HG02798 (cell line): ENCODE measurements at regions not wholly inside any gene's neighbourhood (a gene's known extent, or its start where the extent isn't known, plus 50 kb on each side); places are given as distances from the start of the nearest gene placed in this dataset.
"Not testable (repeated sequence)": the region's sequence is repeated elsewhere in the genome, so short reads cannot be mapped to it uniquely, and the experiment has no call there.

Experiments
- ATAC-seq: cut with Tn5 transposase; IDR thresholded peaks from one replicate; pipeline ENCODE4 v1.9.1; 2021; ENCODE audit warnings: mild to moderate bottlenecking; ENCODE audit not compliant: unreplicated experiment, poor library complexity

DNA sequence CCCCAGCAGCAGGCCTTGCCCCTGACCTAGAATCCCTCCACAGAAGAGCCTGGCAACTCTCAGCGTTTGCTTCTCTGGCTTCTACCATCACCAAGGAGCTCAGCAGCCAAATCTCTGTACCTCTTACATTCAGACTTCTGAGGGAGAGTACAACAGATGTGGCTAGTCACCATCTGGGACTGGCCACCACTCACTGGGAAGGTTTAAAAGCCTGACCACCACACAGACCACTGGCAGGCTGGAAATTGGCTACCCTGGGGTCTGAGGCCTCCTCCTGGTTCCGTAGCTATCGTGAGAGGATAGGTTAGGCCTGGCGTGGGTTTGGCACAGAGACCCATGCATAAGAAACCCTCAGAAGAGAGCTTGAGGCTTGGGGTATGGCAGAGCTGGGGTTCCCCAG, 478.5 kb upstream of the CADM1 start:
- no peak for ATAC-seq

DNA sequence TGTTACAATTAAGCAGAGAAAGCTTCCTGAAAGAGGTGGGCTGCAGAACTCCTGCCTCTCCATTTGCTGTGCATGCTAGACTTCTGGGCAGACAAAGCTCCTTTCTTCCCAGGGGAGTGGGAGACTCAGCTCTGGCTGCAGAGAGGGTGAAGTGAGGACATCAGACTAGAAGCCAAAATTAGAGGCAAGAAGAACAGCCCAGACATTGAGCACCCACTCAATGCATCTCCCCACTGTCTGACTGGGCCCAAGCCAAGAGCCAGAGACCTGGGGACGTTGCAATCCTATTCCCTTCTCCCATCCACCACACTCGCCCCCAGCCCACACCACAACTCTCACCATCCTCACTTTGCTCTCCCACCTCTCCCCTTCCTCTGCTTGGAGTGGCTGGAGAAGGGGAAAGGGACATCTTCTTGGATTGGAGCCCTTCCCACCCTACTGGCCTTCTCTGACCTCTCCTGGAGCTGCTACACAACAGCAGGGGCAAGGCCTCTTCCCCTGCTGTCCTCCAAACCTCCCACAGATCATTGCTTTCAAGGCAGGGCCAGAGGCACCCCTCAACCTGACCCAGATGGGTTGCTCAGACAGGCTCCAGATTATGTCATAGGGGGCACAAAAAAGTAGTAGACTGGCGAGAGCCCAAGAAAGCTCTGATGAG, 477.7 kb upstream of the CADM1 start:
- ATAC-seq: no peak

DNA sequence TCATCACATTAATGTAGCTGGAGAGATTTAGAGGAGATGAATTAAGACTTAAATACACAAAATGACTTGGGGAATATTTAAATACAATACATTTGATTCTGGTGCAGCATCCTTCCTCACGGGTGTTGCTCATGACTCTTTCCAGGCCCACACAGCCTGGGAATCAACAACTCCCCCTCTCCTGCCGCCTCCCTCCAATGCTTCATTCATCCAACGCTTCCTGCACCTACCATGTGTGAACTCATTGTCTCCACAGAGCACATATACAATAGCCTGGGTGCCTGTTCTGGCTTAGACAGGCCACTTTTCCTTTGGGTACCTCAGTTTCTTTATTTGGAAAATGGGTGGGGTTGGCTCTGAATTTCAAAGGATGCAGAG, 476.9 kb upstream of the CADM1 start:
- ATAC-seq: no peak

DNA sequence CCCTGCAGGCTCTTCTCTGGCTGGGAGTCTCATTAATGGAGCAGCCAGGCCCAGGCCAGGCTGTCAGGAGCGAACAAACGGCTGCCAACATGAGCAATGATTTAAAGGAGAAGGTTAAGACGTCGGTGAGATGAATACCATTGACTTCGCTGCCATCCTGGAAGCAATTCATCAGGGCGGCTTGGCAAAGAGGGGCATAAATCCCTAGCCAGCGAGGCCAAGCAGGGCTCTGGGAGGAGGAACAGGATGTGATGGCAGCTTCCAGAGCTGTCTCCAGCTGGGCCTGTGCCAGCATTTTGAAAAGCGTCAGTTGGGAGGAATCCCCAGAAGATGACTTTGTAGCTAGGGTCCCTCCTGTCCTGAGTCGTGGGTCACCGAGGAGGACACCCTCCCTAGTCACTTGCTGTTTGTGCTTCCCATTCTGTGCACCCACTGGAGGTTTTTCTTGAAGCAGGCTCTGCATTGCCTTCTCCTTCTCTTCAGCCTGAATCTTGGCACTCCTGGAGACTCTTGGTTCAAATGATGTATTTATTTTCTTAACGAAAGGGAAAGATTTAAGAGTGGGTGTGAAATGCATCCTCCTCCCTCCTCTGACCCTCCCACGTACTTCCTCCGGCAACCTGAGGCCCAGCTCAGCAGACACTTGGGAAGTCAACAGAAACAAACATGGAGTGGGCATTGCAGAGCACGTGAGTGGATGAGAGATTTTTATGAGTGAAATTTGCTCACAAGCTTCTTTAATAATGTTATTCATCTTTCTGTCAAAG, 476.3 kb upstream of the CADM1 start:
- no peak for ATAC-seq

DNA sequence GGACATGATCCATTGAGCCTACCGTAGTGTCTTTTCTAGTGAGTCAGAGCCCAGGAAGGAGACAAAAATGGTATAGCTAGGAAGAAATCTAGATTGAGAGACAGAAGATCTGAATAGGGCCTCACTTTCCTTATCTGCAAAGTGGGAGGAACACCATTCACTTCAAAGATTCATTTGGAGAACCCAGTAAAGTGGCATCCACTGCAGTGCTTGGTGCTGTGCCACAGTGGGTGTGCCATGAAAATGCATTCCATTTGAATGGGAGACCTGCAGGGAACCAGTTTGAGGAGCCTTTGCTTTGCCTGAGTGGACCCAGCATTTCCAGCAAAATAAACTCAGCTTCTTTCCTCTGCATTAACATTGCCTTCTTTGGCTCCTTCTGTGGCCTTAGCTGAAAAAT, 470.5 kb upstream of the CADM1 start:
- no peak for ATAC-seq

DNA sequence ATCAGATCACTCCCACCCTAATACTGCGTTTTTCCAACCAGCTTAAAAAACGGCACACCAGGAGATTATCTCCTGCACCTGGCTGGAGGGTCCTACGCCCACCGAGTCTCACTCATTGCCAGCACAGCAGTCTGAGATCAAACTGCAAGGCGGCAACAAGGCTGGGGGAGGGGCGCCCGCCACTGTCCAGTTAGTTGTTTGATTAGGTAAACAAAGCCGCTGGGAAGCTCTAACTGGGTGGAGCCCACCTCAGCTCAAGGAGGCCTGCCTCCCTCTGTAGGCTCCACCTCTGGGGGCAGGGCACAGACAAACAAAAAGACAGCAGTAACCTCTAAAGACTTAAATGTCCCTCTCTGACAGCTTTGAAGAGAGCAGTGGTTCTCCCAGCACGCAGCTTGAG, 463.0 kb upstream of the CADM1 start:
- not testable (repeated sequence) for ATAC-seq

DNA sequence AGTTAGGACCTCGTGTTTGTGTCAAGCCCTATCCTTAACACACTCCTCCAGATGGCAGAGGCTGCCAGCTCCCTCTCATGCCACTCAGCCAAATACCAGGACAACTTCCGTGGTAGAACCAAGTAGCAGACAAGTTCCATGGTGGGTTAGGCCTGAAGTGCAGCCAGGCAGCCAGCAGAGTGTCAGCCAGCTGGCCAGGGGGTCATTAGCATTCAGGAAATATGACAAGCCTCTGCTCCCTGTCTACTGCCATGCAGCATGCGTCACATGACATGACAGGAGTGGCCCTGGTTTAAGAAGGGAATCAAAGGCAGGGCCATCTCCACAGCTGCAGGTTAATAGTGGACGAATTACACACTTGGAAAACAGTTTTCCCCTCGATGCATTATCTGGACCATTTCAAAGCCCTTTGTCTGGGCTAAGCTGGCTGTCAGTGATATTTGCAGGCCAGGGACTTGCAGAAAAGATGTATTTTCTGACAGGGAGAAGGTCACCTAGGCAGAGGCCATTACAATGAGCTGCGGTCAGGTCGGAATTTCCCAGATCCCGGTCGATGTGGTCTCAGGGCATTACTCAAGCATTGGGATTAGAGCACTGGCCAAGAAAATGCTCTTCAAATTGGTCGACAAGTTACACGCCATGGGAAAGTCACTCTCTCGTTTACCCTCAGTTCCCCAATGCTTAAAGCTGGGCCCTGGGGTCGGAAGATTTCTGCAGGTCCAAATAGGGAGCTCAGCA, 461.7 kb upstream of the CADM1 start:
- no peak for ATAC-seq

DNA sequence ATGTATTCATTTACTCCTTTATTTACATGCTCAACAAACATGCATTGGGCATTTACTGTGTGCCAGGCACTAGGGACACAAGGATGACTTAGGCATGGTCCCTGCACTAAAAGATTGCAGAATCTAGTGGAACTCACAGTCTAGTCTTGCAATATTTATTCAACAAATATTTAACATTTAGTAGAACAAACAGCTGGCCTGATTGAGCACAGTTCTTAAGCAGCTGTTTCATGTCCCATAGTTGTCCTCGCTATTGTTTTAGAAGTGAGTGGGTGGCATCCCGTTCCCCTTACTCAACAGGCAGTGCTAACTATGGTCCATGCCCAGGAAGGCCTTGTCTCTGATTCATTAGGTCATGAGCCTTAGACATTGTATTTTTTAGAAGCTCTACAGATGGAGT, 459.9 kb upstream of the CADM1 start:
- no peak for ATAC-seq

DNA sequence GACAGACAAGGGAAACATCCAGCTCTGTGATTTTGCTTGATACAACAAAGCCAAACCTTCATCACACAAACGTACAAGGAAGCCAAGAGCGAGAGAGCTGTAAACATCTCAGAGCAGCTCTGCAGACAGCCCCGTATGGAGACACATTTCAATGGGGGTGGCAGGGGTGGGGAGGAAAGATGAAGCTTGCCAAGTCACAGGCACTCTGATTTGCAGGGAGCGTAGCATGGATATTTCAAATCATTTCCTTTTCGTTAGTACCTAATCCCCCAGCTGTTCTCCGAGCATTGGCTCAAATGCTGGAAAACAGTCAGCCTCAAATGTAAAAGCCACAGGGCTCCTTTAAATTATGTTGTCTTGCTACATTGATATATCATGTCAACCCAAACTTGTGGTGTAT, 458.9 kb upstream of the CADM1 start:
- ATAC-seq: no peak

DNA sequence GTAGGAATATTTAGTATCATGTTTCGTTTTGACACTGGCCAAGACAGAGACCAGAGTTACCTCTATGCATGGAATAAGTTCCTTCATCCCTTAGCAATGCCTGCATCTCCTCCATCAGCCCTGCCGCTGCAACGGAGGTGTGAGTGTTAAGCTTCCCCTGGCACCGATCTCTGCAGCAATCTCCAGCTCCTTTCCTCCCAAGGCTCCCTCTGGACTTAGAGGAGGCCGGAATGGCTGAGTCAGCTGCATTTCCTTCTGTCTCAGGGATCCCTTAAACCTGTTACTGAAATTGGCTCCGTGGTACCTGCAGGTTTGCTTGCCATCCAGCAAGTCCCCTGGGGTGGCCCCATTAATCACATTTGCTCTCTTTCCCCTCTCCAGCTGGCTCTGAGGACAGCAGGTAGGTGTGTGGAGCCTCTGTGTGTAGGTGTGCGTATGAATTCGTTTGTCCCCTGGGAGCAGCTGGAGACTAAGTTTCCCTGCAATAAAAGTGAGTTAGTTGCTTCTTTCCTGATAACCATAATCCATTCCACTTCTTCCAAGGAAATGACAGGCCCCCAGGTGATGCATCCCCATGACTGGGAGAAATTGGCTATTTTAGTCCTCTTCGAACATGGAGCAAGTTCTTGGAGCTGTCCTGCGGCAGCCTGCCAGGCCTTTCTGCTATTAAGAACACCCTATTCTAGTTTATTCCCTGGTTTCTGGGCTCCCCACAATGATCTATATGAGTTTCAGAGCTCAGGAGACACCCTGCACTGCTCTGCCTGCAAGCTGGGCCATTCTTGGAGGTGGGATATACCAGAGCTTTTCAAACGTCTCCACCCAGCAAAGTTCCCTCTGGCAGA, 457.2 kb upstream of the CADM1 start:
- no peak for ATAC-seq

DNA sequence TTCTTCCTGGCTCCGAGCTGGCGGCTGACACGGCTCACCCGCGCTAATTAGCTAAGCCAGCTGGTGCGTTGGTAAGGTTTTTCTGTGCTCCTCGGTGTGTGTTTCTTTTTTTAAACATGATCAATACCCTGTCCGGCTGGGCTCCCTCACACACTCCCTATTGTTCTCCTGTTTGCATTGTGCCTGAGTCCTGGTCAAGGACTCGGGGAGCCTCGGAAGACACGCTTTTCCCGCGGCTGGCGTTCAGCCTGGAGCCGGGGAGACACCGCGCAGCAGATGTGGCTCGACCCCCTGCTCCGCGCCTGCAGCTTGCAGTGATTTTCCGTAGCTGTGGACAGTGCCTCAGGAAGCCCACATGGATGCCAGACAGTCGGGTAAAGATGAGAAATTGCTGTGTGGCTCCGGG, 454.9 kb upstream of the CADM1 start:
- ATAC-seq: no peak

DNA sequence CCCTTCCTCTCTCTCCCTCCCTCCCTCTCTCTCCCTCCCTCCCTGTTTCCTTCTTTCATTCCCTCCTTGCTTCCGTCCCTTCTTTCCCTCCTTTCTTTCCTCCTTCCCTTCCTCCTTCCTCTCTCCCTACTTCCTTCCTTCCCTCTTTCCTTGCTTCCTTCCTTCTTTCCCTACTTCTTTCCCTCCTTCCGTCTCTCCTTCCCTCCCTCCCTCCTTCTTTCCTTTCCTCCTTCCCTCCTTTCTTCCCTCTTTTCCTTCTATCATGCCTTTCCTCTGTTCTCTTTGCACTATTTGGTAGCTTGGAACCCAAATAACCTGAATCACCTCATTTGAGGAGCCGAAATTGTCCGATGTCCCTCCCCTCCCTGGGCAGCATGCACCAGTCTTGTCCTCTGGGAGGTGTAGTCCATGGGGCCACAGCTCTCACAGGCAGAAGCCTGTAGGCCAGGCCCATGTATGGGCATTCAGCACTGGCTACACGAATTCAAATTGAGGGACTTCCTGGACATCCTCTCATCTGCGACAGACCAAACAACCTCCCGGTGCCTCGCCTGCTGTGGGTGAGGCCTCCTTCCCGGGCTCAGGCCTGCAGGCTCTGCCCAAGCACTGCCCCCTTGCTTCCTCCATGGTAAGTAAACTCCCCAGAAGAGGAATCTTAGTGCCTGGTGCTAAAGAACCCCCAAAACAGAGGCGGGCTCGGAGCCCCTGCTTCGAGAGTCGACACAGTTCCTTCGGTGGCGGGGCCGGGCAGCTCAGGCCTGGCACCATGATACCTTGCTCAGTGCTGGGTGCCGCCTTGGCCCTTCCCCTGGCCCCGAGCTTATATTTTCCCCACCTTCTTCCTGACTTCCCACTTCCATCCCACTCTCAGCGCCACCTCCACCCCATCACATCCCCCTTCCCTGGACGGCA, 454.1 kb upstream of the CADM1 start:
- no peak for ATAC-seq

DNA sequence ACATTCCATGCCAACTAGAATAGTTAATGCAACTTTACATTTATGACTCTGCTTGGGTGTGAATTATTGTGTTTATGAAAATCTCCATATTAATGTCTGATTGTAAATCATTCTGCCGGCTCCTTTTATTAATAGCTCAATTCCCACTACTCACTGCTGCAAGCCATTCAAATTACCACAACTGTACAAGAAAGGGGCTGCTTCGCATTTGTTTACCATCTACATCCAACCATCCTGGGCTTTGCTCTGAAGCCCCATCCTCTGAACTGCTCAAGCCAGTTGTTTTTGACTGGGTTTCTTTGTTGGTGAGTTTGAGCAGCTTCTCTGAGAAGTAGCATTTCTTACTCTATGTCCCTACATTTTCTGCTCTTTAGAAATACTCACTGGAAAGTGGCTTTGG, 451.6 kb upstream of the CADM1 start:
- no peak for ATAC-seq

DNA sequence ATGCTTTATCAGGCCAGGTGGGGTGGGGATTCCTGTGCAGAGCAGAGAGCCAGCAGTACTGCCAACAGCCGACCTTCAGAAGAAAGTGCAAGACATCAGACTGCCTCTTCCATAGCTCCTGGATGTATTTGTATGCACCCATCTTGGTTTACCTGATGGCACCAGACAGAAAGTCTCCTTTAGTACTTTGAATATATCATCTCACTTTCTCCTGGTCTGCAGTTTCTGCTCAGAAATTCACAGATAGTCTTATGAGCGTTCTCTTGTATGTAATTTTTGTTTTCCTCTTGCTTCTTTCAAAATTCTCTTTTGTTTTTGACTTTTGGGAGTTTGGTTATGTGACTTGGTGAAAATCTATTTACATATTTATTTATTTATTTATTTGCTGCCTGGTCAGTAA, 446.4 kb upstream of the CADM1 start:
- no peak for ATAC-seq

DNA sequence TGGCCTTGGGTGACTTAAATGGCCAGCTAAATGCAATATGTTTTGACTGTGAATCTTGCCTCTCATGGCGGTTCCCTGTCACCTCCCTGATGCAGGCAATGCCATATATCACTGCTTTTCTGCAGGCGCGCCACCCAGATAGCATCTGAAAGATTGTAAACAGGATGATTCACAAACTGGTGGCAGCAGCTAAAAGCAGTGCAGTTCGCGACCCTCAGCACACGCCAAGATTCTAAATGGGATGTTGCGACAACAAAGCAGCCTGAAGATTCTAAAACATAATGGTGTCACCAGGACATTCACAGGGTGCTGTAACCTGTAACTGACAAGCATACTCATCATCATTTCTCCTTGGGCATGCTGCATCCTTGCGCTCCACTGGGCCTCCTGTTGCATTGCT, 440.4 kb upstream of the CADM1 start:
- ATAC-seq: no peak

DNA sequence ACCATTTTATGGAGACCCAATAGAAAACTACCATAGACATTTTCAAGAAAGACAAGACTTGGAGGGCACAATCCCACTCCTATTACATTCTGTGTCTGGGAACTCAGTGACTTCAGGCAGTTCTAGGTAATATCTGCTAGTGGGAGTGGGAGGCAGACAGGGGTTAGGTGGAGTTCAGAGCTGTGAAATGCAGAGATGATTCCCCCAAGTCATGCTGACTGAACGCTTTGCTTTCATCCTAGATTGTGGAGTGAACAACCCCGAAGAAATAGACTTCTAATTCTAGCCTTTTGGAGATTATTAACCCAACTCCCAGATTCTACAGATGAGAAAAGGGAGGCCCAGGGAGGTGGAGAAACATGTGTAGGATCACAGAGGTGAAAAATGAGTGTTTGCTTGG, 437.8 kb upstream of the CADM1 start:
- no peak for ATAC-seq

DNA sequence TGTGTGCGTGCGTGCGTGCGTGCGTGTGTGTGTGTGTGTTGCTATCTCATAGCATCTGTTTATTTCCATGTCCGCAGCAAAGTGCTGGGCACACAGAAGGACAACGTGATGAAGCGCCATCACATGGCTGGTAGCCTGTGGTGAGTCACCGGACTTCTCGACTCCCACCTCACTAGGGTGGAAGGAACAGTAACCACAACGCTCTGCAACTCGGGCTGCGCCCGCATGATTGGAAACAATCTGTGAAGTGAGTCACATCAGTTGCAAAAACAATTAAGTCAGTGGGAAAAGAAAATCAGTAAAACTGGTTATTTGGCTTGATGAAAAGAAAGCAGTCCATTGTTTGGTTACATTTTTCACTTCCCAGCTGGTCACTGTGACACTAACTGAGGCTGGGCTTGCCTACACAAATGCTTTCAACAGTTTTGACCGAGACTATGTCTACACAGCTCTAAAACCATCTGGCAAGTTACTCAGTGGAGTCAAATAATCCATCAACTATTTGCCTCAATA, 437.3 kb upstream of the CADM1 start:
- ATAC-seq: no peak

DNA sequence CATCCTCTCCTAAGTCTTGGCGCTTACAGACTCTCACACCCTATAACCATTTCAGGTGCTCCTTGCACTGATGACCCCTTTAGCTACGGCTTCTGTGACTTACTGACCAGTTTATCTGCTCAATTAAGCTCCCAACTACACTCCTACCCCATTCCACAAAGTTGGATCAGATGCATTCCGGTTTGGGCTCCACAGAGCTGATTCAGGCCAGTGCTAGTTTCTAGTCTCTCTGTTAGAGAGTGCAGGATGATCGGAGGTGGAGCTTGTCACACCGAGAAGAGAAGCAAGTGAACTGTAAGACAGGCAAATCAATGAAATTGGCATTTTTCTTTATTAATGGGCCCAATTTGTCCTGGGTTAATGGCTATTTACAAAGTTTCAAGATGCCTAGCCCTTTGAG, 436.8 kb upstream of the CADM1 start:
- ATAC-seq: no peak

DNA sequence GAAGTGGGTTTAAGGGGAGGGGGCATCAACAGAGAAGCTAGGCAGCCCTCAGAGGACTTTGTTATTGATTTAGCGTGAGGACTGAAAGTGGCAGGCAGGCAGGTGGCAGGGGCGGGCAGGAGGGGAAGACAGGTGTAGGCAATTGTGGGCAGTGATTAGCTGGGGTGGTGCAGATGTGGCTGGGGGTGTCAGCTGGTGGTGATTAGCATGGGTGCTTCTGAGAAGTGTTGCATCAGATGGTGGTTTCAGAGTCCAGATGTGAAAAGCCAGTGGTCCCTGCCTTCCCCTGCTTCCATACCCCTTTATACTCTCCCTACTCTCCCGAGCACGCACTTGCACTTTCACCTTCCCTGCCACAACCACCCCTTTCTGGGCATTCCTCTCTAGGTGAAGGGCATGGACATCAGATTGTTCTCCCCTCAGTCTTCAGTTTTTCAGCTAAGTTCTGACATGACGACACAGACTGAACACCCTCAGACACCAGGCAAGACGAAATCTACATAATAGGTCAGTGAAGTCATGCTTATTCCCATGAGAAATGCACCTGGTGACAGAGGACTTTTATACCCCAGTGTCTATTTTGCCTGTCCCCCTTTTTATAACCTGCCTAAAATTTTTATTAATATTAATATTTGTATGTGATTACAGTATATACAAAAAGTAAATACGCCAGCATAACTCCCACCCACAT, 435.7 kb upstream of the CADM1 start:
- ATAC-seq: peak; percentile 69
